ENCODE measurements at regions not wholly inside any gene's neighbourhood (a gene's known extent, or its start where the extent isn't known, plus 50 kb on each side); places are given as distances from the start of the nearest gene placed in this dataset.

GRCh38 chr20:11153819-11154218 is 480.0 kb upstream of the JAG1 start:
- no peak for ATAC-seq

More at GRCh38 chr20:11153819-11154218, 480.0 kb upstream of the JAG1 start:
- H4K20me1 ChIP-seq (replicated peaks; ENCODE audit: insufficient read depth): no peaks in the 10 kb centered on the region
- Mint-ChIP-seq H3K27ac (no peak overlapping the region), H3K36me3 (ENCODE audit: low read depth) (no peaks in the 10 kb centered on the region), H3K4me1 (no peaks in the 10 kb centered on the region), H3K9me3 (no peaks in the 10 kb centered on the region), H3K27me3 (ENCODE audit: insufficient read depth, low read depth, poor library complexity) (no peaks in the 10 kb centered on the region), H3K4me3 (no peak overlapping the region)
- no peaks in the 10 kb centered on the region for H3K79me2 ChIP-seq (replicated peaks; ENCODE audit: insufficient read depth)
- no peaks in the 10 kb centered on the region for H3K4me1 ChIP-seq (ENCODE audit: insufficient read depth)
- H3K9me2 ChIP-seq (ENCODE audit: insufficient read depth): peaks cover 6% of the 10 kb centered on the region; the same call in 1 of the 2 replicates
- no peaks in the 10 kb centered on the region; the same call in 1 of the 2 replicates for H3K36me3 ChIP-seq (ENCODE audit: insufficient read depth)
- H3K4me2 ChIP-seq: no peak overlapping the region
- H3K4me3 ChIP-seq: no peak overlapping the region
- no peak for TF ChIP-seq ETS1 (IDR thresholded peaks at IDR 0.05)
- no peak for TF ChIP-seq CTCF (conservative IDR thresholded peaks at IDR 0.05; ENCODE audit: low read depth in 2 of 2)
- TF ChIP-seq STAT1 (IDR thresholded peaks at IDR 0.05; ENCODE audit: unreplicated experiment): no peak
- TF ChIP-seq REST (IDR thresholded peaks at IDR 0.05; ENCODE audit: unreplicated experiment): no peak
- no peak for TF ChIP-seq POLR2AphosphoS5 (IDR thresholded peaks at IDR 0.05; ENCODE audit: low read depth)
- TF ChIP-seq ZNF331 (CRISPR knock-in tag; IDR thresholded peaks at IDR 0.05; ENCODE audit: low read depth): no peak
- TF ChIP-seq EZH2phosphoT487 (IDR thresholded peaks at IDR 0.05; ENCODE audit: unreplicated experiment): no peak
- no peak for TF ChIP-seq ZNF462 (CRISPR knock-in tag; IDR thresholded peaks at IDR 0.05)
- no peak for TF ChIP-seq CREB1 (CRISPR knock-in tag; IDR thresholded peaks at IDR 0.05; ENCODE audit: low read depth)
- TF ChIP-seq EZH2 (IDR thresholded peaks at IDR 0.05; ENCODE audit: low read depth, unreplicated experiment): no peak
- no peak for TF ChIP-seq JUNB (IDR thresholded peaks at IDR 0.05; ENCODE audit: unreplicated experiment)
- TF ChIP-seq ZNF114 (CRISPR knock-in tag; IDR thresholded peaks at IDR 0.05): no peak
- TF ChIP-seq NANOG (IDR thresholded peaks at IDR 0.05; ENCODE audit: borderline replicate concordance): no peak
- no peak for DNase-seq (ENCODE audit: low spot score)
- H3K27me3 ChIP-seq (ENCODE audit: insufficient read depth): no peaks in the 10 kb centered on the region
- H3K27ac ChIP-seq (ENCODE audit: low read depth): no peak overlapping the region
- H2AFZ ChIP-seq: no peak overlapping the region
- H3F3A ChIP-seq (replicated peaks; ENCODE audit: low read depth): no peaks in the 10 kb centered on the region

All from GM23338 (cell line).